Adrenal gland (tissue), 5 donors: ENCODE measurements at regions not wholly inside any gene's neighbourhood (a gene's known extent, or its start where the extent isn't known, plus 50 kb on each side); places are given as distances from the start of the nearest gene placed in this dataset.

Experiments used
- CTCF ChIP-seq, 6 experiments: fragments of 450-650 bp in 4 of 6; fragments of 200-600 bp in 2 of 6; sonication (generic) in 1 of 6; IDR thresholded peaks; 1 replicate in 5 of 6; 2 replicates in 1 of 6; pipeline versions ENCODE4 v1.5.1 to v1.8.0; 2016 to 2021; ENCODE audit warnings: antibody characterized with exemption in 6 of 6, mild to moderate bottlenecking in 2 of 6, moderate library complexity in 1 of 6
- POLR2A ChIP-seq, 2 donors: fragments of 450-650 bp; IDR thresholded peaks; one replicate each; pipeline ENCODE4 v1.6.1; 2017; ENCODE audit warnings: antibody characterized with exemption in 2 of 2, mild to moderate bottlenecking in 2 of 2, moderate library complexity in 1 of 2
- donor health status: DM: no; HTN: no; CAD: no.

DNA sequence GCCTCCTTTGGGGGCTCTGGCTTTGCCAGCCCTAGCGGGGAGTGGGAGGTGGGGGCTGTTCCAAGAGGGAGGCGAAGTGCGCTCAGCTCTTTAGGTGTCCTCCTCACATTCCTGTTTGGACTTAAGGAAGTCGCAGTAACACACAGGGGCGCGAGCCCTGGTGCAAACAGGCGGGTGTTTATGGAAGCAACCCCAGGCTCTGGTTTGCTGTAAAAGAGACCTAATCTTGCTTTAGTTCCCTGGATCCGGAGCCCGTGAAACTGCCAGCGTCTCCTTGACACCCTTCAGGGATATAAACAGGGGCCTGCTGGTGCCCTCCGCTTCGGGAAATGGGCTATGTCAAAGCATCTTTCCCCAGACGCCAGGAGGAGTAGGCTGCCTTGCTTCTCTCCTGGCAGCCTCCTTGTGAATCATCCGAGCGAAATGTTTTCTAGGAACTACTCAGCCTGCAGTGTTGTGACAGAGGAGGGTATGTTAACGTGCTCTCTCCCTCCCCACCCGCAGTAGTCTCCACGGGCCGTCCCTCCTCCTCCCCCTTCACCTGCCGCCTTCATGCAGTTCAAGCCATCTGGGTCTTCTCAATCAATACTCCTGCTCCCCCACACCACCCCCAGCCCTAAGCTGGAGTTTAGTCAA lies 168.0 kb upstream of the LRFN2 start:
- TF ChIP-seq CTCF (IDR thresholded peaks at IDR 0.05) (no peak), POLR2A (IDR thresholded peaks at IDR 0.05) (no peak)
